ENCODE measurements at regions not wholly inside any gene's neighbourhood (a gene's known extent, or its start where the extent isn't known, plus 50 kb on each side); places are given as distances from the start of the nearest gene placed in this dataset.

DNA sequence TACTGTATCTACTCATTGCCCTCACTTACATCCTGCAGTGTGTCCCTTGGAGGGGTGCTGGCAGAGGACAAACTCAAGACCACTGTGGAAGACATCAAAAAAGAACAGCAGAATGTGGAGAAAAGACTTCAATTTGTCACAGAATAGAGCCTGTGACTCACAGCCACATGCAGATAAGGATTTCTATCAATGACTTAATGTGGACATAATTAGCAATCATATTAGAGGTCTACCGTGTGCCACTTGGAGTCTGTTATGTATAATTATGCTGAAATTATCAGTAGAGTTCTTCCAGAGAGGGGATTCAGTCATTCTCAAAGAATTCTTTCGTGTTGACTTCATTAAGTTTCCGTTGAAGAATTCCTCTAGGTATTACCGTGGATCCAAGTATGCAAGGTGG lies 473.5 kb downstream of the MIAT start:
- Mint-ChIP-seq H3K9me3 (no peaks in the 10 kb centered on the region), H3K4me1 (peaks cover 0 to 5% (median 0%) of the 10 kb centered on the region in 4 donors), H3K27me3 (peaks cover 19 to 46% (median 32%) of the 10 kb centered on the region in 5 donors), H3K27ac (no peak overlapping the region), H3K36me3 (no peaks in the 10 kb centered on the region), H3K4me3 (no peak overlapping the region)
- POLR2A ChIA-PET: no interaction called here
- ATAC-seq (no peak), DNase-seq (no peak)

GRCh38 chr22:27131346-27131745 lies 474.0 kb downstream of the MIAT start:
- Mint-ChIP-seq H3K4me3 (no peak overlapping the region), H3K4me1 (peaks cover 0 to 5% (median 0%) of the 10 kb centered on the region in 4 donors), H3K27me3 (peaks cover 16 to 44% (median 33%) of the 10 kb centered on the region in 5 donors), H3K27ac (no peak overlapping the region), H3K9me3 (peaks cover 0 to under 1% (median 0%) of the 10 kb centered on the region in 9 donors), H3K36me3 (no peaks in the 10 kb centered on the region)
- POLR2A ChIA-PET: no interaction called here
- DNase-seq (no peak), ATAC-seq (no peak)

DNA sequence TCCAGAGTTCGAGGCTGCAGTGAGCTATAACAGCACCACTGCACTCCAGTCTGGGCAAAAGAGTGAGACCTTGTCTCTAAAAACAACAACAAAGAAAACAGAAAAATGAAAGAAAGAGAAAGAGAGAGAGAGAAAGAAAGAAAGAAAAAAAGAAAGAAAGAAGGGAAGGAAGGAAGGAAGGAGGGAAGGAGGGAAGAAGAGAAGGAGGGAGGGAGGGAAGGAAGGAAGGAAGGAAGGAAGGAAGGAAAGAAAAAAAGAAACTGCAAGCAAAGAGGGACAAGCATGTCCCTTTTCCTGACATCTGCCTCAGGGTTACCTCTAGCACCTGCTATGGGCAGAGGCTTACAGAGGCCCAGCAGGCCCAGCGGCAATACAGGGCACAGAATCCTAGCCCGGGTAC lies 475.0 kb downstream of the MIAT start:
- no peak for ATAC-seq
- no peak overlapping the region for H3K27ac Mint-ChIP-seq
- POLR2A ChIA-PET: no interaction called here

GRCh38 chr22:27133019-27133431 lies 475.6 kb downstream of the MIAT start:
- ATAC-seq (no peak), DNase-seq (no peak)
- POLR2A ChIA-PET: no interaction called here
- Mint-ChIP-seq H3K27ac (no peak overlapping the region), H3K4me3 (no peak overlapping the region), H3K36me3 (no peaks in the 10 kb centered on the region), H3K9me3 (peaks cover 0 to 6% (median 0%) of the 10 kb centered on the region in 9 donors), H3K27me3 (peaks cover 11 to 37% (median 33%) of the 10 kb centered on the region in 5 donors), H3K4me1 (peaks cover 0 to 5% (median 0%) of the 10 kb centered on the region in 4 donors)

More for the DNA sequence above, 475.0 kb downstream of the MIAT start:
- peak overlapping the region in 1 of 10 donors; percentile 0 for H3K4me3 Mint-ChIP-seq
- DNase-seq: no peak
- H3K27me3 Mint-ChIP-seq: peaks cover 12 to 38% (median 34%) of the 10 kb centered on the region in 5 donors
- H3K4me1 Mint-ChIP-seq: peaks cover 0 to 5% (median 0%) of the 10 kb centered on the region in 4 donors
- H3K9me3 Mint-ChIP-seq: peaks cover 0 to 6% (median 0%) of the 10 kb centered on the region in 9 donors
- H3K36me3 Mint-ChIP-seq: no peaks in the 10 kb centered on the region

DNA sequence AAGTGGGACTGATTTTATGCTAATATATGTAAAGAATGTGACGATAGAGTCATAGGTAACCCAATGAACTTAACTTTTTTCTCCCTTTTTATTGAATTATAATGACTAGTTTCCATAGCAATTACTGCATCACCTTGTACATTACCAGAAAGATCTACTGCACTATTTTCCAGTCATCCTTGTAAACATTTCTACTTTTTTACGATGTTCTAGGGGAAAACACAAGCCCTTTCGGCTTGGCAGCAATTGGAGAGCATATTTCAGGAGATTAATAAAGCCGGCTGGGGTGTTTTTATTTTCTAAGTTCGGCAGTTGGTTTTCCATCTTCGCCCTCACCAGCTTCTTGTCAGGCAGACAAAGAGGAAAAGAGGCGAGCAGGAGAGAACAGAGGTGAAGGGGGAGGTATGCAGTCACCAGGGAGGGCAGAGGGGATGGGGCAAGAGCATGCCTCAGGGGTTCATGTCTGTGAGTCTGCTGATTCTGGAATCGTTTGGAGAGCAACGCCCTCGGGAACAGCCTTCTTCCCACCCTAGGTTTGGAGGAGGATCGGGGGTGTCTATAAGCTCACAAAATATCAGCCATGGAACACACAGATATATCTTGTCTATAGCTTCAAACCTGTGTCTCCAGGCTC lies 476.4 kb downstream of the MIAT start:
- no peak overlapping the region for H3K27ac Mint-ChIP-seq
- peaks cover 0 to 5% (median 0%) of the 10 kb centered on the region in 4 donors for H3K4me1 Mint-ChIP-seq
- H3K36me3 Mint-ChIP-seq: no peaks in the 10 kb centered on the region
- DNase-seq (no peak), ATAC-seq (no peak)
- no peak overlapping the region for H3K4me3 Mint-ChIP-seq
- H3K9me3 Mint-ChIP-seq: peaks cover 0 to 6% (median 0%) of the 10 kb centered on the region in 9 donors
- POLR2A ChIA-PET: no interaction called here
- peaks cover 11 to 37% (median 33%) of the 10 kb centered on the region in 5 donors for H3K27me3 Mint-ChIP-seq

DNA sequence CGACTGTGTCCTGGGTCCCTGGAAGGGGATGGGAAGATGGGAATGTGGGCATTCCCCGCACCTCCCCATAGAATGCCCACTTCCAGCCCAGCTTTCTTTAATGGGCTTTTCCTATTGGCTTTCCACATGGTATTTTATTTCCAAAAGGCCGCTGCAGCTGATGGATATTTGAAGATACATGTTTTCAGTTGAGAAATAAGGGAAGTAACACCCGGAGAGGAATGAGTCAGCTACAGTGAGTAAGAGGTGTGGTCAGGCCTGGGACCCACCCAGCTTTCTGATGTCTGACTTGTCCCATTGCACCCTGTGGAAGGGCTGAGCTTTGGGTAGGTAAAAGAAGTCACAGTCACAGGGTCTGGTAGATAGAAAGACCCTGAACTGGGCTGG lies 476.9 kb downstream of the MIAT start:
- Mint-ChIP-seq H3K4me1 (peaks cover 0 to 5% (median 0%) of the 10 kb centered on the region in 4 donors), H3K9me3 (peaks cover 0 to 6% (median 0%) of the 10 kb centered on the region in 9 donors), H3K27me3 (peaks cover 7 to 34% (median 28%) of the 10 kb centered on the region in 5 donors), H3K36me3 (no peaks in the 10 kb centered on the region), H3K27ac (no peak overlapping the region), H3K4me3 (no peak overlapping the region)
- no peak for DNase-seq
- ATAC-seq: no peak
- POLR2A ChIA-PET: no interaction called here

DNA sequence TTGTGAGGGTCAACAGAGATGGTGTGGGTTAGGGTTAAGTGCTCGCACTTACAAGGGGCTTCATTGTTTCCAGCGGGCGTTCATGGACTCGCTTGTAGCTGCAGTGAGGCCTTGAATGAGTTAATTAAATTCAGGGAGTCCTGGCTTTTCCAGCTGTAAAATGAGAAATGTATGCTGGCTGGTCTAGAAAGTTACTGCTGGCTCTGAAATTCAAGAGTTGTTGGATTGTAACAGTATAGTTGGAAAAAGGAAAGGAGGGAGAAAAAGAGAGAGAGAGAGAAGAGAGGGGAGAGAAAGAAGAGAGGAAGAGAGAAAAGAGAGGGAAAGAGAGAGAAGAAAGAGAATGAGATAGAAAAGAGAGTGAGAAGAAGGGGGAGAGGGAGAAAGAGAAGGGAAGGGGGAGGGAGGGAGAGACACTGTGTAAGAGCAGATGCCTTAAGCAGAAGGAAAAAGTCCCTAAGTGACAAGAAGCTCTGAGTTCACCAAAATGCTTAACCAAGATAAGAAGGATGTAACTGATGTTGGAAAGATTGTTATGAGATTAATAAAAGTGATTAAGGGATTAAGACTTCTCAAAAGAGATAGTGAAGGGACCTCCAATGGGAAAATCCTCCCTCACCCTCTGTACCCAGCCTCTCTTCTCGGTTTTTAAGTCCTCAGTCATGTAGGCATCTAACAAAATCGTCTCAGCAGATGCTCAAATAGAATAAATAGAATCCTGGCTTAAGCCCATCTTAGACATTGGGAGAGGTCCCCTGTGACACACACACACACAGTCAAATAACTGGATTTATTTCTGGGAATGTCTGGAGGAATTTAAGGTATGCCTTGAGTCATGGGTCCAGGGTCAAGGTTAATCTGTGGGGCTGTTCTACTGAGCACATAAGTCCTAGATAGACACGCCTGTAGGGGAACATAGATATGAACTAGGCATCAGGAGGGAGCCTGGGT lies 477.9 kb downstream of the MIAT start:
- H3K27ac Mint-ChIP-seq: peak overlapping the region in 1 of 10 donors; percentile 29
- H3K27me3 Mint-ChIP-seq: peaks cover 7 to 34% (median 27%) of the 10 kb centered on the region in 5 donors
- DNase-seq (no peak), ATAC-seq (no peak)
- no peak overlapping the region for H3K4me3 Mint-ChIP-seq
- H3K36me3 Mint-ChIP-seq: no peaks in the 10 kb centered on the region
- POLR2A ChIA-PET: no interaction called here
- peaks cover 0 to 6% (median 0%) of the 10 kb centered on the region in 9 donors for H3K9me3 Mint-ChIP-seq
- peaks cover 0 to 5% (median 0%) of the 10 kb centered on the region in 4 donors for H3K4me1 Mint-ChIP-seq

DNA sequence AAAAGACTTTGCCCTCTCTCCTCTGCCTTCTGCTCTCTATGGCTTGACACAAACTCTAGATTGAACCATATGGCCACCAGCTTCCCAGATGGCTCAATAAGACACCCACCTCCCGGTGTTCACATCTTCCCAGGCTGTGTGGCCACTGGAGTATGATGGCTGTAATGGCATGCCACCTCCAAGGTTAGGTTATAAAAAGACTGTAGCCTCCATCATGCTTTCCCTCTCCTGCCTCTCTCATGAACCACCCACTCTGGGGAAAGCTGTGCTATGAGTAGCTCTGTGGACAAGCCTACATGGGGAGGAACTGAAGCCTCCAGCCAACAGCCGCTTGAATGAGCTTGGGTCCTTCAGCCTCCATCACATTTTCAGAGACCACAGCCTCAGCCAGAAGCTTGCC lies 479.2 kb downstream of the MIAT start:
- H3K9me3 Mint-ChIP-seq: peaks cover 0 to 6% (median 0%) of the 10 kb centered on the region in 9 donors
- no peak overlapping the region for H3K4me3 Mint-ChIP-seq
- no peak overlapping the region for H3K27ac Mint-ChIP-seq
- POLR2A ChIA-PET: no interaction called here
- peaks cover 0 to 5% (median 0%) of the 10 kb centered on the region in 4 donors for H3K4me1 Mint-ChIP-seq
- DNase-seq (no peak), ATAC-seq (no peak)
- H3K36me3 Mint-ChIP-seq: no peaks in the 10 kb centered on the region
- H3K27me3 Mint-ChIP-seq: peaks cover 7 to 28% (median 20%) of the 10 kb centered on the region in 5 donors

GRCh38 chr22:27137871-27138337 lies 480.5 kb downstream of the MIAT start:
- peaks cover 0 to under 1% (median 0%) of the 10 kb centered on the region in 4 donors for H3K4me1 Mint-ChIP-seq
- H3K4me3 Mint-ChIP-seq: no peak overlapping the region
- H3K36me3 Mint-ChIP-seq: no peaks in the 10 kb centered on the region
- POLR2A ChIA-PET: no interaction called here
- peaks cover 5 to 22% (median 12%) of the 10 kb centered on the region in 5 donors for H3K27me3 Mint-ChIP-seq
- no peak overlapping the region for H3K27ac Mint-ChIP-seq
- no peak for DNase-seq
- ATAC-seq: no peak
- peaks cover 0 to 6% (median 0%) of the 10 kb centered on the region in 9 donors for H3K9me3 Mint-ChIP-seq

GRCh38 chr22:27138471-27138870 lies 481.1 kb downstream of the MIAT start:
- ATAC-seq: no peak
- Mint-ChIP-seq H3K36me3 (no peaks in the 10 kb centered on the region), H3K27me3 (peaks cover 5 to 25% (median 7%) of the 10 kb centered on the region in 5 donors), H3K4me3 (no peak overlapping the region), H3K4me1 (no peaks in the 10 kb centered on the region), H3K27ac (no peak overlapping the region), H3K9me3 (peaks cover 0 to 6% (median 0%) of the 10 kb centered on the region in 9 donors)
- no peak for DNase-seq
- POLR2A ChIA-PET: no interaction called here

GRCh38 chr22:27139935-27140511 lies 482.6 kb downstream of the MIAT start:
- Mint-ChIP-seq H3K9me3 (peaks cover 0 to 6% (median 0%) of the 10 kb centered on the region in 9 donors), H3K36me3 (no peaks in the 10 kb centered on the region), H3K4me1 (no peaks in the 10 kb centered on the region), H3K4me3 (no peak overlapping the region), H3K27me3 (peaks cover 6 to 27% (median 9%) of the 10 kb centered on the region in 5 donors), H3K27ac (no peak overlapping the region)
- DNase-seq: no peak
- POLR2A ChIA-PET: no interaction called here
- no peak for ATAC-seq

GRCh38 chr22:27142286-27142685 lies 484.9 kb downstream of the MIAT start:
- DNase-seq (no peak), ATAC-seq (no peak)
- Mint-ChIP-seq H3K9me3 (no peaks in the 10 kb centered on the region), H3K4me3 (no peak overlapping the region), H3K4me1 (no peaks in the 10 kb centered on the region), H3K36me3 (no peaks in the 10 kb centered on the region), H3K27ac (no peak overlapping the region), H3K27me3 (peaks cover 5 to 26% (median 11%) of the 10 kb centered on the region in 5 donors)
- POLR2A ChIA-PET: no interaction called here

Measured in naive thymus-derived CD8-positive, alpha-beta T cell (primary cell).